Astrocyte (in vitro differentiated cells and primary cell): ENCODE measurements at regions not wholly inside any gene's neighbourhood (a gene's known extent, or its start where the extent isn't known, plus 50 kb on each side); places are given as distances from the start of the nearest gene placed in this dataset.

Experiments used
- EZH2 ChIP-seq: IDR thresholded peaks from 2 replicates; pipeline ENCODE4 v1.6.1; 2012; ENCODE audit warnings: mild to moderate bottlenecking, low read length, inconsistent platforms; ENCODE audit not compliant: insufficient read depth
- TF ChIP-seq, protein P1 (sequence below): IDR thresholded peaks from 2 replicates; pipeline ENCODE4 v1.5.1; 2011; ENCODE audit warnings: low read depth, mild to moderate bottlenecking, inconsistent platforms, low read length, moderate library complexity; ENCODE audit not compliant: insufficient read depth

DNA sequence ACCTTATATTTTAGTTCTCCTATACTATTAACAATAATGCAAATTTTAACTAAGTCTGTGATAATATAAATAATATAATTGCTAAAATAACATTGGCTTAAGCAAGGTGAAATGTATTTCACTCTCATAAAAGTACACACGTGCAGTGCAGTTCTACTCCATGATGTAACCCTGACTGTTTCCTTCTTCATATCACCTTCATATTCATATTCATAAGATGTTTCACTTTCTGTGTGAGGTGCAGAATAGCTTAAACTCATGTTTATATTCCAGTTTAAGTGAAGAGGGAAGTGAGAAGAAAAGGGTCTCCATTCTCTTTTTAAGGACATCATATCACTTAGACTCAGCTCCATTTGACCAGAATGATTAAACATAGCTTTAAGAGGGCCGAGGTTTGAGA lies 1810.0 kb upstream of the PCDH10 start:
- TF ChIP-seq, protein P1, sequence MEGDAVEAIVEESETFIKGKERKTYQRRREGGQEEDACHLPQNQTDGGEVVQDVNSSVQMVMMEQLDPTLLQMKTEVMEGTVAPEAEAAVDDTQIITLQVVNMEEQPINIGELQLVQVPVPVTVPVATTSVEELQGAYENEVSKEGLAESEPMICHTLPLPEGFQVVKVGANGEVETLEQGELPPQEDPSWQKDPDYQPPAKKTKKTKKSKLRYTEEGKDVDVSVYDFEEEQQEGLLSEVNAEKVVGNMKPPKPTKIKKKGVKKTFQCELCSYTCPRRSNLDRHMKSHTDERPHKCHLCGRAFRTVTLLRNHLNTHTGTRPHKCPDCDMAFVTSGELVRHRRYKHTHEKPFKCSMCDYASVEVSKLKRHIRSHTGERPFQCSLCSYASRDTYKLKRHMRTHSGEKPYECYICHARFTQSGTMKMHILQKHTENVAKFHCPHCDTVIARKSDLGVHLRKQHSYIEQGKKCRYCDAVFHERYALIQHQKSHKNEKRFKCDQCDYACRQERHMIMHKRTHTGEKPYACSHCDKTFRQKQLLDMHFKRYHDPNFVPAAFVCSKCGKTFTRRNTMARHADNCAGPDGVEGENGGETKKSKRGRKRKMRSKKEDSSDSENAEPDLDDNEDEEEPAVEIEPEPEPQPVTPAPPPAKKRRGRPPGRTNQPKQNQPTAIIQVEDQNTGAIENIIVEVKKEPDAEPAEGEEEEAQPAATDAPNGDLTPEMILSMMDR, result no peak
- no peak for TF ChIP-seq EZH2
